HepG2 (cell line): ENCODE measurements at regions not wholly inside any gene's neighbourhood (a gene's known extent, or its start where the extent isn't known, plus 50 kb on each side); places are given as distances from the start of the nearest gene placed in this dataset.

Experiments used
- ATAC-seq: fragments of 200-7000 bp; cut with Tn5 transposase; 3 replicates; pipeline ENCODE4 v1.9.1; 2020; ENCODE audit warnings: mild to moderate bottlenecking, moderate library complexity
- BruUV-seq: library from RNA; stranded (reverse); fragments of 400-500 nt; replicated peaks from 2 replicates; lab custom pipeline; 2021; lab: Mats Ljungman, UMichigan
- CTCF ChIA-PET: fragments of 300-600 bp; formaldehyde crosslinking; extraction: SDS; loops from one replicate; lab custom pipeline; 2021; ENCODE audit warnings: low total read pairs, inconsistent platforms, low intra/inter-chr PET ratio; lab: Yijun Ruan, JAX
- POLR2A ChIA-PET: fragments of 350-600 bp; sonication (Branson Sonifier 250); formaldehyde crosslinking; loops from one replicate; lab custom pipeline; 2020; ENCODE audit warnings: antibody characterized with exemption, inconsistent platforms; lab: Yijun Ruan, JAX
- DNase-seq: peaks from one replicate; pipeline ENCODE4 v3.0.0-alpha.2; 2015; ENCODE audit warnings: low spot score
- FAIRE-seq: peaks from 3 replicates; lab custom pipeline; 2011; peaks lifted over from hg19 to GRCh38; lab: Jason Lieb, UNC
- H2AFZ ChIP-seq: one replicate; pipeline ENCODE4 v1.6.1; 2011; ENCODE audit warnings: low read length, inconsistent platforms
- H3K27ac ChIP-seq: fragments of 300-600 bp; 3 replicates; pipeline ENCODE4 v1.8.0; 2011; ENCODE audit warnings: mixed run types, mild to moderate bottlenecking, mixed read lengths, low read length, inconsistent platforms; ENCODE audit not compliant: insufficient read depth; ENCODE audit errors: extremely low read length
- H3K27me3 ChIP-seq, 2 experiments: fragments of 200-600 bp in 1 of 2; 2 replicates in 1 of 2; 3 replicates in 1 of 2; pipeline versions ENCODE4 v1.6.0 to v1.8.0; 2011; ENCODE audit warnings: low read length in 2 of 2, mild to moderate bottlenecking in 2 of 2, moderate library complexity in 2 of 2, inconsistent platforms in 1 of 2; ENCODE audit not compliant: insufficient read depth in 2 of 2, control insufficient read depth in 1 of 2
- H3K36me3 ChIP-seq, 2 experiments: fragments of 200-600 bp in 1 of 2; replicated peaks in 1 of 2; 2 replicates in 1 of 2; 3 replicates in 1 of 2; pipeline versions ENCODE4 v1.5.1 to v1.8.0; 2011; ENCODE audit warnings: low read length in 2 of 2, inconsistent platforms in 1 of 2; ENCODE audit not compliant: insufficient read depth in 2 of 2, control insufficient read depth in 1 of 2
- H3K4me1 ChIP-seq: 2 replicates; pipeline ENCODE4 v1.5.1; 2012; ENCODE audit warnings: low read length, inconsistent platforms; ENCODE audit not compliant: insufficient read depth
- H3K4me2 ChIP-seq: 2 replicates; pipeline ENCODE4 v1.6.0; 2011; ENCODE audit warnings: low read depth, low read length, inconsistent platforms
- H3K4me3 ChIP-seq, 3 experiments: fragments of 200-600 bp in 1 of 3; sonication (generic), shearing (Covaris generic) in 1 of 3; replicated peaks in 1 of 3; 2 replicates each; pipeline ENCODE4 v1.5.1; 2011 to 2016; ENCODE audit warnings: low read length in 3 of 3, inconsistent platforms in 2 of 3, low read depth in 2 of 3, mild to moderate bottlenecking in 2 of 3, control low read depth in 1 of 3, mixed read lengths in 1 of 3; ENCODE audit not compliant: insufficient read depth in 1 of 3
- H3K79me2 ChIP-seq: one replicate; pipeline ENCODE4 v1.6.1; 2011; ENCODE audit warnings: low read length, inconsistent platforms; ENCODE audit not compliant: insufficient read depth
- H3K9ac ChIP-seq: 2 replicates; pipeline ENCODE4 v1.6.0; 2011; ENCODE audit warnings: mild to moderate bottlenecking, low read depth, low read length, inconsistent platforms; ENCODE audit not compliant: insufficient read depth
- H3K9me3 ChIP-seq: 2 replicates; pipeline ENCODE4 v1.5.1; 2012; ENCODE audit warnings: mild to moderate bottlenecking, low read length
- H4K20me1 ChIP-seq: 2 replicates; pipeline ENCODE4 v1.6.0; 2011; ENCODE audit warnings: inconsistent platforms, mild to moderate bottlenecking, low read length, moderate library complexity; ENCODE audit not compliant: insufficient read depth
- BCLAF1 ChIP-seq: fragments of 450-650 bp; IDR thresholded peaks from 2 replicates; pipeline ENCODE4 v1.6.1; 2017; ENCODE audit warnings: mild to moderate bottlenecking
- HIVEP1 ChIP-seq: sonication (generic); formaldehyde crosslinking; IDR thresholded peaks from 2 replicates; pipeline ENCODE4 v1.4.0; 2020; ENCODE audit warnings: mild to moderate bottlenecking, missing genetic modification reagents
- KLF13 ChIP-seq: sonication (generic); formaldehyde crosslinking; IDR thresholded peaks from 2 replicates; pipeline ENCODE4 v1.4.0; 2020; ENCODE audit warnings: mild to moderate bottlenecking, missing genetic modification reagents
- MAFF ChIP-seq: IDR thresholded peaks from 2 replicates; pipeline ENCODE4 v1.6.1; 2011; ENCODE audit warnings: low read depth, low read length, improper control_type of control experiment
- MEF2D ChIP-seq: sonication (generic); formaldehyde crosslinking; IDR thresholded peaks from 2 replicates; pipeline ENCODE4 v1.5.1; 2020; ENCODE audit warnings: mild to moderate bottlenecking, missing genetic modification reagents
- NCOA5 ChIP-seq: sonication (generic); formaldehyde crosslinking; IDR thresholded peaks from 2 replicates; pipeline ENCODE4 v1.4.0; 2020; ENCODE audit warnings: missing genetic modification reagents
- PAF1 ChIP-seq: IDR thresholded peaks from 2 replicates; pipeline ENCODE4 v1.6.1; 2016; ENCODE audit warnings: missing genetic modification reagents, missing compliant biosample characterization
- PAWR ChIP-seq: sonication (generic); formaldehyde crosslinking; IDR thresholded peaks from 2 replicates; pipeline ENCODE4 v1.4.0; 2020; ENCODE audit warnings: missing genetic modification reagents, mild to moderate bottlenecking, borderline replicate concordance
- RAD21 ChIP-seq: fragments of 450-650 bp; formaldehyde crosslinking; IDR thresholded peaks from 2 replicates; pipeline ENCODE4 v1.5.0; 2020; ENCODE audit warnings: mild to moderate bottlenecking
- THAP11 ChIP-seq: IDR thresholded peaks from 2 replicates; pipeline ENCODE4 v1.6.1; 2016; ENCODE audit warnings: missing biosample characterization, missing genetic modification reagents
- ZC3H13 ChIP-seq: sonication (generic); formaldehyde crosslinking; IDR thresholded peaks from 2 replicates; pipeline ENCODE4 v1.8.1; 2023; ENCODE audit warnings: mild to moderate bottlenecking, missing genetic modification reagents, moderate library complexity
- ZFP36L1 ChIP-seq: sonication (generic); formaldehyde crosslinking; IDR thresholded peaks from 2 replicates; pipeline ENCODE4 v1.8.0; 2022; ENCODE audit warnings: mild to moderate bottlenecking, missing genetic modification reagents, moderate library complexity
- ZFP37 ChIP-seq: sonication (generic); formaldehyde crosslinking; IDR thresholded peaks from 2 replicates; pipeline ENCODE4 v1.4.0; 2020; ENCODE audit warnings: missing genetic modification reagents, borderline replicate concordance
- ZNF10 ChIP-seq: sonication (generic); formaldehyde crosslinking; IDR thresholded peaks from 2 replicates; pipeline ENCODE4 v1.4.0; 2020; ENCODE audit warnings: mild to moderate bottlenecking, low read depth, missing genetic modification reagents, borderline replicate concordance
- ZNF329 ChIP-seq: sonication (generic); formaldehyde crosslinking; IDR thresholded peaks from 2 replicates; pipeline ENCODE4 v1.9.0; 2021; ENCODE audit warnings: low read depth, mild to moderate bottlenecking, missing genetic modification reagents
- ZNF570 ChIP-seq: sonication (generic); formaldehyde crosslinking; IDR thresholded peaks from 2 replicates; pipeline ENCODE4 v1.4.0; 2020; ENCODE audit warnings: mild to moderate bottlenecking, missing genetic modification reagents, borderline replicate concordance
- ZNF761 ChIP-seq: sonication (generic); formaldehyde crosslinking; conservative IDR thresholded peaks from 2 replicates; pipeline ENCODE4 v1.4.0; 2020; ENCODE audit warnings: mild to moderate bottlenecking, missing genetic modification reagents
- WGBS: methylation state at CpG from one replicate; pipeline ENCODE4 v1.1.6; 2017; ENCODE audit warnings: low lambda C conversion rate; 5-methylcytosine and 5-hydroxymethylcytosine counted together
- in situ Hi-C: cut with HindIII; loops from 2 replicates; pipeline ENCODE4 v1.10.0; 2017; ENCODE audit warnings: low pct_unique_long_range_greater_than_20kb; ENCODE audit not compliant: extremely low pct_ligation_motif_present
- intact Hi-C: fragments of 100-400 bp; cut with micrococcal nuclease; formaldehyde crosslinking; loops from one replicate; pipeline ENCODE4 v1.10.0; 2022; ENCODE audit not compliant: unreplicated experiment
- TF ChIP-seq, protein P1 (sequence below), 2 experiments: sonication (generic) in 1 of 2; formaldehyde crosslinking in 1 of 2; IDR thresholded peaks; 2 replicates each; pipeline versions ENCODE4 v1.5.1 to v1.6.1; 2011 to 2020; ENCODE audit warnings: borderline replicate concordance in 1 of 2, low read depth in 1 of 2, low read length in 1 of 2, mild to moderate bottlenecking in 1 of 2, missing genetic modification reagents in 1 of 2, moderate library complexity in 1 of 2

GRCh38 chr2:118183381-118183780 is 95.1 kb downstream of the INSIG2 start:
- no peaks in the 10 kb centered on the region for H3K9me3 ChIP-seq
- WGBS = 32% methylated on average over 9 of the region's 9 CpGs
- H3K79me2 ChIP-seq = no peaks in the 10 kb centered on the region
- H3K27me3 ChIP-seq = peaks cover 0 to 18% of the 10 kb centered on the region in 2 experiments; a peak in 1 of 5 replicates
- TF ChIP-seq MEF2D = no peak
- no peak for TF ChIP-seq RAD21 (CRISPR knock-in tag)
- no peak for TF ChIP-seq ZFP36L1 (CRISPR knock-in tag)
- TF ChIP-seq ZNF570 (CRISPR knock-in tag) = no peak
- no peak for TF ChIP-seq NCOA5
- no peak for TF ChIP-seq KLF13 (CRISPR knock-in tag)
- TF ChIP-seq ZNF761 (CRISPR knock-in tag) = no peak
- TF ChIP-seq, protein P1, sequence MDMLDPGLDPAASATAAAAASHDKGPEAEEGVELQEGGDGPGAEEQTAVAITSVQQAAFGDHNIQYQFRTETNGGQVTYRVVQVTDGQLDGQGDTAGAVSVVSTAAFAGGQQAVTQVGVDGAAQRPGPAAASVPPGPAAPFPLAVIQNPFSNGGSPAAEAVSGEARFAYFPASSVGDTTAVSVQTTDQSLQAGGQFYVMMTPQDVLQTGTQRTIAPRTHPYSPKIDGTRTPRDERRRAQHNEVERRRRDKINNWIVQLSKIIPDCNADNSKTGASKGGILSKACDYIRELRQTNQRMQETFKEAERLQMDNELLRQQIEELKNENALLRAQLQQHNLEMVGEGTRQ (IDR thresholded peaks at IDR 0.05; ENCODE audit: low read depth, low read length) = no peak
- TF ChIP-seq, protein P1 (CRISPR knock-in tag; IDR thresholded peaks at IDR 0.05; ENCODE audit: borderline replicate concordance) = no peak
- TF ChIP-seq PAWR = no peak
- no peak for TF ChIP-seq HIVEP1
- no peak for TF ChIP-seq ZC3H13 (CRISPR knock-in tag)
- no peak for TF ChIP-seq THAP11 (CRISPR knock-in tag)
- TF ChIP-seq PAF1 (CRISPR knock-in tag) = no peak
- TF ChIP-seq ZNF329 (CRISPR knock-in tag) = no peak
- no peak for TF ChIP-seq BCLAF1
- TF ChIP-seq ZNF10 (CRISPR knock-in tag) = no peak
- no peak for TF ChIP-seq MAFF
- no peak for TF ChIP-seq ZFP37 (CRISPR knock-in tag)
- CTCF ChIA-PET = no interaction called here
- no peak overlapping the region for H2AFZ ChIP-seq
- intact Hi-C loops = no loop called here
- no peak overlapping the region for H3K27ac ChIP-seq
- FAIRE-seq (no peak), ATAC-seq (no peak), DNase-seq (no peak)
- no peak overlapping the region for H3K4me3 ChIP-seq
- H3K9ac ChIP-seq = no peak overlapping the region
- H3K4me2 ChIP-seq = no peak overlapping the region
- POLR2A ChIA-PET = no interaction called here
- H3K36me3 ChIP-seq = no peaks in the 10 kb centered on the region
- no TSS peak for BruUV-seq
- H3K4me1 ChIP-seq = 0 out of 2 replicates have a peak, but pooled peaks cover 9% of the 10 kb centered on the region
- no peaks in the 10 kb centered on the region for H4K20me1 ChIP-seq
- in situ Hi-C loops = no loop called here
